Inflammatory macrophage (primary cell): ENCODE measurements at regions not wholly inside any gene's neighbourhood (a gene's known extent, or its start where the extent isn't known, plus 50 kb on each side); places are given as distances from the start of the nearest gene placed in this dataset.

Experiments
- DNase-seq, 2 donors: peaks; one replicate each; pipeline ENCODE4 v3.0.0-alpha.2; 2020 to 2022

DNA sequence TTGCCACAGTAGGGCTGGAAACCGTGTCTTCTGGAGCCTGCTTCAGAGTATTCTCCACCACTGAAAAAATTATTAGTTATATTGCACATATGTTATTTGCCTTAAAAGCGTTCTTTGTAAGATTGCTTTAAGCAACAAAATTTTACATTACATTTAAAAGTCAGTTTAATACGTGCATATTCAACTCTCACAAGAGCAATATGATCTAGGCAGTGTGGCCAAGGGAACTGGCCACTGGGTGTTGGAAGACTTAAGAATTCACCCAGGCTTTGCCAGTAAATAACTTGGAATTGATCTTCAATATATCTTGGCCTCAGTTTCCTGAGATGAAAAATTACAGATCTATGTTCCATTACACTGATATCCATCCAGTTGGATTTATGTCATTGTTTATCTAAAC is 694.4 kb downstream of the EFNA5 start:
- no peak for DNase-seq

GRCh38 chr5:106974272-106974671 is 696.5 kb downstream of the EFNA5 start:
- DNase-seq = no peak

GRCh38 chr5:106966686-106967315 is 703.9 kb downstream of the EFNA5 start:
- DNase-seq = no peak

GRCh38 chr5:106964132-106964531 is 706.6 kb downstream of the EFNA5 start:
- DNase-seq = no peak

- no peak for DNase-seq
Measured at GRCh38 chr5:106963630-106964029, 707.1 kb downstream of the EFNA5 start.

DNA sequence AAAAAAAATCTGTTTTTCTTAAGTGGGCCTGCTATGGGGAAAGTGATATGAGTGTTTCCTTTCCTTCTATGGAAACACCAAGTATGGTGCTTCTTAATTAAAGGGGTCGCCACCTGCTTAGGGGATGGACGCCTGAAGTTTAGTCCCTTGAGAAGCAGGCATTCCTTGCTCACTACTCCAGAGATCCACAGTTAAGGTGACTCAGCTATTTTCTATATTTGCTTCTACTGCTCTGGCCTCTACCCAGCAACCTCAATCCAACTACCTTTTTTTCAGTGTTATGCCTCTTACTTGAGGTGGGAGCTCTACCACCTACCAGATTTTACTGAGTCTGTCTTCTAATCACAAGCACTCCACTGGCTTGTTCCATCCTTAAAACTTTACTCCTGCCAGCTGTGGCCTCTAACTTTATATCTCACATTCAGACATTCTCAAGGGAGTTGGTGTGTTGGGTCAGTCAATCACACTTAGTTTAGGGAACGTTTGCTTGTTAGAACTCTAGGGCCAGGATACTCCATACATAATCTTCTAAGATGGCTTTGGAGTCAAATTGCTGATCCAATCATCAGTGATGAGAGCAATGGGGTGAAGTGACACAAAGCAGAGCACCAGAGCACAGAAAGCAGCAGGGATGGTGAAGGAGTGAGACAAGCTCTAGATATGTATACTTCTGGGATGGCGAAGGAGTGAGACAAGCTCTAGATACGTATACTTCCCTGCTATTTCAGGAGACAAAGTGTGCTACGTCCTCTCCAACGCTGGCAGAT is 708.1 kb downstream of the EFNA5 start:
- no peak for DNase-seq

DNA sequence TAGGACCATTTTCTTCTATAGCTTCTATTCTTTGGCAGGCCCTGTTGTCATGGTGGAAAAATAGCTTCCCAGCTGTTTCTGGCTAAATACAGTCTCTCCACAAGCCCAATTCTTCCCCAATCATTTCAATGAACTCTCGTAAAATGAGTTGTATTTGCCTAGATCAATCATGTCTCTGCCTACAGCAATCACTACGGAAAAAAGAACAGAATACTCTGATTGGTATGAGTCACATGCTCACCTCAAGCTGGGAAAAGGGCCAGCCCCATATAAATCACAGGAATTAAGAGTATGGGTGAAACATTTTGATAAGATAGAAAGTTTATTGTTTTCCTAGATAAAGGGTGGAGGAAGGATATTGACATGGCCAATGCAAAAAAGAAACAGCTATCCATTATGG is 711.4 kb downstream of the EFNA5 start:
- no peak for DNase-seq

GRCh38 chr5:106957336-106957735 is 713.4 kb downstream of the EFNA5 start:
- DNase-seq = no peak

DNA sequence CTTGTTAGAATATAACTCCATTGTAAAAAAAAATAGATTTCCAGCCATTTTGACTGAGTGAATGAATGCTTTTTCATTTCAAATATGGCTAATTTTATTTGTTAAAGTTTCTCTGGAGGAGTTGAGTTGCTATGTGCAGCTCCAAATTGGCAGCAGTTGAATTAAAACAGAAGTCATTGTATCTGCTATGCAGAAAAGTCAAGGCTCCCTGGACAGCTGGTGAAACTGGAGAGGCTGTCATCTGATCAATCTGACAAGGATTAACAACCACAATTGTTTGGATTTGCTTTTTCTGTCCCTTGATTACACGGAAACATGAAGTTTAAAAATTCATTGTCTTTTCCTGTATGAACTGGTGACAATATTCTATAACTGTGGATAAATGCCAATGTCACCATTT is 713.9 kb downstream of the EFNA5 start:
- DNase-seq = no peak

- no peak for DNase-seq
Measured at GRCh38 chr5:106956187-106956586, 714.5 kb downstream of the EFNA5 start.

DNA sequence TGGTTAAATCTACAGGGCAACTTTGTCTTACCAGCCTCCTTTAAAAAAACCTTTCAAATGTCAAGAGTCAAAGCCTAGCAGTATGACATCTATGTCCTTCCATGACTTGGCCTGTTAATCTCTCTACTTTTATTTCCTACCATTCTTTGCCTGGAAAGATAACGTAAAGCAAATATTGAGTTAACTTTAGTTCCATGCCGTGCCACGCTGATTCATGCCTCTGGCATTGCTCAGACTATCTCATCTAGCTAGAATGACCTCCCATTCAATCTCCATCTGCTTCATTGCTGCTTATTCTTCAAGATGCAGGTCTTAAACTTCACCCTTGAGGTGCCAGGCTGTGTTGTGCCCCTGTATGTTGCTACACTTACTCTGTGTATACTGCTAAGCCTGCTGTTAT is 729.8 kb downstream of the EFNA5 start:
- DNase-seq = no peak

DNA sequence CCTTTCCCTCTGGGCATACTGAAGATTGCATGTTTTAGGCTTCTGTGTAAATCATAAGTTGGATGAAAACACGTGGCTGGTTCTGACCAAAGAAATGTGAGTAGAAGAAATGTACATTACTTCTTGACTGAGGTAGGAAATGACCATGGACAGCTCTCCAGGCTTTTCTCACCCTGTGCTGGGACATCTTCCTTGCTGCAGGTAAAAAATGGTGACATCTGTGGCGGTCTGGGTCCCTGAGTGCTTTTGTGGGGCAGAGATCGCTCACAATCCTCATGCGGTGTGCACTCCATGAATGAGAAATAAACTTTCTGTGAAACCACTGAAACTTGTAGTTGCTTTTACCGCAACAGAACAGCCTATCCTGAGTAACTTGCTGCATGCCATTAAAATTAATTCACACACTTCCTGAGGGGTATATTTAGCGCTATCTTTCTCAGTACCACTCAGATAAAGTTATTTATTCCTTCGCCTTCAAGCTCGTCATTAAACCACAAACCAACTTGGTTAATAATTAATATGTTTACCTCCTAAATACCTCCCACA is 730.4 kb downstream of the EFNA5 start:
- DNase-seq = no peak

DNA sequence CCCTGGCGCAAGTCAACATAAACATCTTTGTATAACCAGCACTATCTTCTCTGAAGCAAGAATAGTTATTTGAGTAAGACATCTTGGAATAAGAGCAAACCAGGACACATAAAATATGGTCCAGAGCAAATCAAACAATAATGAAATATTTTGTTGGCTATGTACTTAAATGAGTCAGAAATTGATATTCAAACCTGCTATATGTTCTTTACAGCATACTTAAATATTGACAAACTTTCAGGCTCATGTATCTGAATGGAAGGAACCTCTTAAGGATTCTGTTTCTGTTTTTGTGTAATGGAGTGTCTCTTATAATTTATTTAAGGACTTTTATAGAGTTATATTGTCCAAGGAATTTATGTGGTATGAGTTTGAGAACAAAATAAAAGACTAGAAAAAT is 747.3 kb downstream of the EFNA5 start:
- DNase-seq = no peak

GRCh38 chr5:106921567-106921966 is 749.2 kb downstream of the EFNA5 start:
- DNase-seq = no peak

GRCh38 chr5:106910486-106910885 is 760.3 kb downstream of the EFNA5 start:
- no peak for DNase-seq

GRCh38 chr5:106909716-106910115 is 761.0 kb downstream of the EFNA5 start:
- DNase-seq = no peak

GRCh38 chr5:106907979-106908378 is 762.8 kb downstream of the EFNA5 start:
- no peak for DNase-seq

DNA sequence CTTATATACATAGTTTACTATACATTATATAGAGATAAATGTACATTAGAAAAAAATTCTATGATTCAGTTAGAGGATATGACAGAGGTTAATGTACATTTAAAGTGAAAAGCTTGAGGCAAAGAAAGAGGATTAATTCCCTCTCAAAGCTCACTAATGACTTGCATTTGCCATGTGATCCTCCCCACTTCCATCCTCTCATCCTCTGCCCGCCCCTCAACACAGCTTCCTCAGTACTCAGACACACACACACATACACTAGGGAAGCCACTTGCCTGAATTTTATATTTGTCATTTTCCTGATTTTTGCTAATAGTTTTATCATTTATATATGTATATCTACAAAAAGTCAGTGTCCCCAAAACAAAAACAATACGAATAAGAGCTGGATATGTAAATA is 764.5 kb downstream of the EFNA5 start:
- no peak for DNase-seq

- DNase-seq = peak; percentile 94 to 98
Measured at GRCh38 chr5:106894964-106895363, 775.8 kb downstream of the EFNA5 start.

GRCh38 chr5:106882035-106882434 is 788.7 kb downstream of the EFNA5 start:
- DNase-seq = no peak

- DNase-seq = no peak
Measured at GRCh38 chr5:106880656-106881055, 790.1 kb downstream of the EFNA5 start.

DNA sequence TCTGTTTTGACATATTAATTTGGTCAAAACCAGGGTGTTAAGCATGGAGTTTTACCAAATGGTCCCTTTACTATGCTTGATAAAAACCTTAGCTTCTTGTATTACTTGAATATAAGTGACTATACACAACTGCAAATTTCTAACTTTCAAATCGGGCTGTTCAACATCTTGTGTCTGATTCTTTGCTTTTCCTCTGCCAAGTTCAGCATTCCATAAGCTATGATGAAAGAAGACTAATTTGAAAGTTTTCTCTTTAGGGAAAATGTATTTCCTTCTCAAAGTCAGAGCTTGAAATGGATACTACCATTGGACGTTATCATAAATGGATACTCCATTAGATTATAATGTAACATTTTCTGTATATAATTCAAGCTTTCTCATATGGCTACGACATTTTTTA is 792.9 kb downstream of the EFNA5 start:
- DNase-seq = no peak

DNA sequence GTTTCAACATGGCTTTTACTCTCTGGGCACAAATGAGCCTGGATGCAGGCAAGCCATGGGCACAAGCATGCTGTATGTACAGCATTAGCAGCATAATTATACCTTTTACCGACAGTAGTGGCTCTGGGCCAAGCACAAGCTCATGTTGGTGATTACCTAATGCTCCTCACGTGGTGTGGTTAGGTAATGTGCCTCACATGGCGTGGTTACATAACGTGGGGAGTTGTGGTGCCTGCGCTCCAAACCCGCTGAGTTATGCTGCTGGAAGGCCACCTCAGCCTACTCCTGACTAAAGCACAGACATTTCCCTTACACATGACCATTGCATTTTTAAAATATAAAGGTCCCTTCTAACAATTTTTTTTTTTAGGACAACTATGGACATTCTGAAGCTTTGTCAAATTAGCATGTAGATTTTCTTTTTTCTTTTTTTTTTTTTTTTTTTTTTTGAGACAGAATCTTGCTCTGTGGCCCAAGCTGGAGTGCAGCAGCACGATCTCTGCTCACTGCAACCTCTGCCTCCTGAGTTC is 794.0 kb downstream of the EFNA5 start:
- DNase-seq = peak; percentile 22 to 59

DNA sequence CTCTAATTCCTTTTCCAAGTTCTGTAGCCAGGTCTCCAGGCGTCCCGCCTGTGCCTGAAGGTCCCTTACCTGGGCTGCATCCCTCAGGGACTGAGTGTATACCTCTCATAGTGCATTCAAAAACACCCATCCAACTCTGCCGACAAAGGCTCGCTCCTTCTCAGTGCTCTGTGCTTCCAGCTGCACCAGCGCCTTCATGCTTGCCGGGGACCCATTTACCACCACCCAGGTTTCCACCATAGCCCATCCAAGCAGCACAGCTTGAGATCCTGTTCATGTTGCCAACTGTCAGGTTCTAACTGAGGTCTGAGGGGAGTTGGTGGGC is 794.5 kb downstream of the EFNA5 start:
- DNase-seq = no peak
